GM12865 (cell line): ENCODE measurements at regions not wholly inside any gene's neighbourhood (a gene's known extent, or its start where the extent isn't known, plus 50 kb on each side); places are given as distances from the start of the nearest gene placed in this dataset.

Source experiments
- DNase-seq: peaks from one replicate; pipeline ENCODE4 v3.0.0; 2010; ENCODE audit warnings: low read depth
- H3K4me3 ChIP-seq: 2 replicates; pipeline ENCODE4 v1.5.1; 2011; ENCODE audit warnings: mild to moderate bottlenecking, low read depth, low read length, control low read depth
- CTCF ChIP-seq: IDR thresholded peaks from 2 replicates; pipeline ENCODE4 v1.5.1; 2011; ENCODE audit warnings: low read length, control low read depth, low read depth, inconsistent platforms; ENCODE audit not compliant: insufficient read depth; ENCODE audit errors: missing control alignments

DNA sequence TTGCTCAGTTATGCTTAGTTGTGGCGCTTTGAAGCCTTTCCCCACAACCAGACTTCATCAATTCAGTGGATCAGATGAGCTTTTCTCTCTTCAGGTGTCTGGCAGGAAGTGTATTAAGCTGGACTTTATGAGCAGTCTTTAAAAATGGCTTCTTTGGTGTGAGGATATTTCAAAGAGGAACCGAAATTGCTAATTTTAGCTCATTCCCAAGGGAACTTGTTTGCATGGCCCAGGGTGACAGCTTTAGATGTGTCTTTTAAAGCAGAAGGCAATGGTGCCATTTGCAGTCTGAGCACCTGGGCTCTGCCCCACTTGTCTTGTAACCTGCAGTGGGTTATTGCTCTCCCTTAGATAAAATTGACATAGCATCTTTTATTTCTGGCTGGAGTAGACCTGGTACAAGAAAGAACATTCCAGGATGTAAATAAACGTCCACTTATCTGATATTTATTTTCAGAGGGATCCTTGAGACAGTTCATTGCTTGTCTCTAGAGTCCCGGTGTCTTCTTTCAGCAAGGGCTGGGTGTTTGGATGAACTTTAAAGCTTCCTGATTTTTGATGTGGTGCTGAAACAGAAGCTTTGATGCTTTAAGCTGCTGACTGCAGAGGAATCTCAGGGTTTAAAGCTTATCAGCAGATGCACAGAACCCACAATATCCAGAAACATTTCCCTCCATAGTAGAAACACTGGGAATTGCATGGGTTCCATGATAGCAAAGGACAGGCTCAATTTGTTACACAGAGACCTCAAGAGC lies 241.7 kb downstream of the ADGRL2 start:
- H3K4me3 ChIP-seq: no peak overlapping the region
- DNase-seq: no peak
- TF ChIP-seq CTCF: no peak
